ENCODE measurements at regions not wholly inside any gene's neighbourhood (a gene's known extent, or its start where the extent isn't known, plus 50 kb on each side); places are given as distances from the start of the nearest gene placed in this dataset.
"Not testable (repeated sequence)": the region's sequence is repeated elsewhere in the genome, so short reads cannot be mapped to it uniquely, and the experiment has no call there.

GRCh38 chr9:87401681-87402080, 96.0 kb upstream of the DAPK1 start:
- no peaks in the 10 kb centered on the region for H3K36me3 Mint-ChIP-seq (ENCODE audit: low read depth, unreplicated experiment)
- TF ChIP-seq, protein P1, sequence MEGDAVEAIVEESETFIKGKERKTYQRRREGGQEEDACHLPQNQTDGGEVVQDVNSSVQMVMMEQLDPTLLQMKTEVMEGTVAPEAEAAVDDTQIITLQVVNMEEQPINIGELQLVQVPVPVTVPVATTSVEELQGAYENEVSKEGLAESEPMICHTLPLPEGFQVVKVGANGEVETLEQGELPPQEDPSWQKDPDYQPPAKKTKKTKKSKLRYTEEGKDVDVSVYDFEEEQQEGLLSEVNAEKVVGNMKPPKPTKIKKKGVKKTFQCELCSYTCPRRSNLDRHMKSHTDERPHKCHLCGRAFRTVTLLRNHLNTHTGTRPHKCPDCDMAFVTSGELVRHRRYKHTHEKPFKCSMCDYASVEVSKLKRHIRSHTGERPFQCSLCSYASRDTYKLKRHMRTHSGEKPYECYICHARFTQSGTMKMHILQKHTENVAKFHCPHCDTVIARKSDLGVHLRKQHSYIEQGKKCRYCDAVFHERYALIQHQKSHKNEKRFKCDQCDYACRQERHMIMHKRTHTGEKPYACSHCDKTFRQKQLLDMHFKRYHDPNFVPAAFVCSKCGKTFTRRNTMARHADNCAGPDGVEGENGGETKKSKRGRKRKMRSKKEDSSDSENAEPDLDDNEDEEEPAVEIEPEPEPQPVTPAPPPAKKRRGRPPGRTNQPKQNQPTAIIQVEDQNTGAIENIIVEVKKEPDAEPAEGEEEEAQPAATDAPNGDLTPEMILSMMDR (IDR thresholded peaks at IDR 0.05; ENCODE audit: unreplicated experiment), result no peak
- no peak for DNase-seq (ENCODE audit: low spot score)
- H3K4me3 Mint-ChIP-seq (ENCODE audit: unreplicated experiment), result no peak overlapping the region
- H3K27ac Mint-ChIP-seq (ENCODE audit: unreplicated experiment), result no peak overlapping the region
- H3K4me1 Mint-ChIP-seq (ENCODE audit: unreplicated experiment), result no peaks in the 10 kb centered on the region
- no peaks in the 10 kb centered on the region for H3K27me3 Mint-ChIP-seq (ENCODE audit: unreplicated experiment)
- no peaks in the 10 kb centered on the region for H3K9me3 Mint-ChIP-seq (ENCODE audit: unreplicated experiment)

- TF ChIP-seq, protein P1 (IDR thresholded peaks at IDR 0.05; ENCODE audit: unreplicated experiment), result no peak
- no peaks in the 10 kb centered on the region for H3K36me3 Mint-ChIP-seq (ENCODE audit: low read depth, unreplicated experiment)
- no peaks in the 10 kb centered on the region for H3K4me1 Mint-ChIP-seq (ENCODE audit: unreplicated experiment)
- no peak overlapping the region for H3K27ac Mint-ChIP-seq (ENCODE audit: unreplicated experiment)
- no peaks in the 10 kb centered on the region for H3K27me3 Mint-ChIP-seq (ENCODE audit: unreplicated experiment)
- DNase-seq (ENCODE audit: low spot score), result no peak
- H3K4me3 Mint-ChIP-seq (ENCODE audit: unreplicated experiment), result no peak overlapping the region
- no peaks in the 10 kb centered on the region for H3K9me3 Mint-ChIP-seq (ENCODE audit: unreplicated experiment)
These were observed 95.1 kb upstream of the DAPK1 start for GRCh38 chr9:87402537-87402936.

GRCh38 chr9:87405677-87406542, 91.8 kb upstream of the DAPK1 start:
- Mint-ChIP-seq H3K4me1 (ENCODE audit: unreplicated experiment) (peaks cover 6% of the 10 kb centered on the region), H3K9me3 (ENCODE audit: unreplicated experiment) (no peaks in the 10 kb centered on the region), H3K27ac (ENCODE audit: unreplicated experiment) (no peak overlapping the region), H3K27me3 (ENCODE audit: unreplicated experiment) (peaks cover 5% of the 10 kb centered on the region), H3K36me3 (ENCODE audit: low read depth, unreplicated experiment) (no peaks in the 10 kb centered on the region), H3K4me3 (ENCODE audit: unreplicated experiment) (no peak overlapping the region)
- DNase-seq (ENCODE audit: low spot score), result no peak
- TF ChIP-seq, protein P1 (IDR thresholded peaks at IDR 0.05; ENCODE audit: unreplicated experiment), result no peak

DNA sequence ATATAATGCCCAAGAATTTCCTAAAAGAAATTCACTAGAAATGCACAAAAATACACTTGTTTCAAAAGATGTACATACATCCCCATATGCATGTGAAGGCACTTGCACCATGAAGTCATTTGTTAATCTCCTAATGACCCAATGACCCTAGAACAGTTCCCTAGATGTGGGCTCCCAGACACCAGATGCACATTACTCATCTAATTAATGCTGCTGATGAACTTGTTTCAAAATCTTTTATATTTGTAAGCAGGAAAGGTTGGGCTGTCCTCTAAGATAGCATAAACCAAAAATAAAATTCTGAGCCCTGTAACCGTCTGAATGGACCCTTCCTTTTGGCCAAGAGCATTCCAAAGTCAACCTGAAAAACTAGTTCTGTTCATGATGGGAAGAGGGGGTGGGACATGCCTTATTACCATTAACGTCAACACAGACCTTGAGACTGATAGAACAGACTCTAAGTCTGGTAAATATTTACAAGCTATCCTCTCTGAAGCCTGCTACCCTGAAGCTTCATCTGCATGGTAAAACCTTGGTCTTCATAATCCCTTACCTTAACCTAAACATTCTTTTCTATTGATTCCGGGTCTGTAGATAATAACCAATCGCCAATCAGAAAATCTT, 91.0 kb upstream of the DAPK1 start:
- Mint-ChIP-seq H3K27me3 (ENCODE audit: unreplicated experiment) (peaks cover 6% of the 10 kb centered on the region), H3K36me3 (ENCODE audit: low read depth, unreplicated experiment) (no peaks in the 10 kb centered on the region), H3K9me3 (ENCODE audit: unreplicated experiment) (no peaks in the 10 kb centered on the region), H3K27ac (ENCODE audit: unreplicated experiment) (no peak overlapping the region), H3K4me1 (ENCODE audit: unreplicated experiment) (peaks cover 11% of the 10 kb centered on the region), H3K4me3 (ENCODE audit: unreplicated experiment) (no peak overlapping the region)
- TF ChIP-seq, protein P1 (IDR thresholded peaks at IDR 0.05; ENCODE audit: unreplicated experiment), result no peak
- no peak for DNase-seq (ENCODE audit: low spot score)

GRCh38 chr9:87410047-87411005, 87.3 kb upstream of the DAPK1 start:
- H3K36me3 Mint-ChIP-seq (ENCODE audit: low read depth, unreplicated experiment); H3K9me3 Mint-ChIP-seq (ENCODE audit: unreplicated experiment): not testable (repeated sequence)
- Mint-ChIP-seq H3K4me1 (ENCODE audit: unreplicated experiment) (peaks cover 11% of the 10 kb centered on the region), H3K27ac (ENCODE audit: unreplicated experiment) (peak overlapping the region; percentile 78), H3K27me3 (ENCODE audit: unreplicated experiment) (peaks cover 11% of the 10 kb centered on the region), H3K4me3 (ENCODE audit: unreplicated experiment) (peak overlapping the region; percentile 81)
- peak; percentile 14 for DNase-seq (ENCODE audit: low spot score)
